GM12892 (cell line): ENCODE measurements at regions not wholly inside any gene's neighbourhood (a gene's known extent, or its start where the extent isn't known, plus 50 kb on each side); places are given as distances from the start of the nearest gene placed in this dataset.

ENCODE experiments used
- POLR2A ChIP-seq: IDR thresholded peaks from 2 replicates; pipeline ENCODE4 v1.6.1; 2011; ENCODE audit warnings: low read depth, low read length, control low read depth
- TAF1 ChIP-seq: IDR thresholded peaks from 2 replicates; pipeline ENCODE4 v1.6.1; 2011; ENCODE audit warnings: low read depth, mild to moderate bottlenecking, control low read depth, low read length, borderline replicate concordance

DNA sequence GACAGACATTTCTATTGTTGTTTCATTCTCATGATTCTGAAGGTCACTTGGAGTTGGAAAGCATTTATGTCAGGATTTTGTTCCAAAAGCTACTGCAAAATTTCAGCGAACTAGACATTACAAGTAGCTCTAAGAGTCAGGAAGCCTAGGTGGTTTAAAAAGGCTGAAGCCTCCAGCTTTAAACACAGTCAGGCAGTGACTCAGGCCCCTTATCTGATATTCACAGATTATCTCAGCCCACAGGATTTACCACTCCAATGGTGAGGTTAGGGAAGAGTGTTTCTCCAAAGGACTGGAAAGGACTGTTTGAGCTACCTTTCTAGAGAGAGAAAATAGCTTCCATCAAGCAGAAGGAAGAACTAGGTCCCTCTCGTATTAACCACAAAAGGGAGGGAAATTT lies 624.4 kb upstream of the C16orf82 start:
- TF ChIP-seq TAF1 (no peak), POLR2A (no peak)
